Stimulated activated CD4-positive, alpha-beta T cell treated with anti-CD3 and anti-CD28 coated beads, Interleukin-4, amount 100 ng/mL, for 1 hour (primary cell): ENCODE measurements at regions not wholly inside any gene's neighbourhood (a gene's known extent, or its start where the extent isn't known, plus 50 kb on each side); places are given as distances from the start of the nearest gene placed in this dataset.
"Not testable (repeated sequence)": the region's sequence is repeated elsewhere in the genome, so short reads cannot be mapped to it uniquely, and the experiment has no call there.

Experiments
- DNase-seq: peaks from one replicate; pipeline ENCODE4 v3.0.0-alpha.2; 2020

- DNase-seq, result no peak
Observed at GRCh38 chr18:60123031-60123430, 223.2 kb downstream of the PMAIP1 start.

- DNase-seq, result no peak
Observed at GRCh38 chr18:60122339-60122738, 222.5 kb downstream of the PMAIP1 start.

- DNase-seq, result no peak
Observed at GRCh38 chr18:60120231-60120750, 220.5 kb downstream of the PMAIP1 start.

GRCh38 chr18:60117321-60117720 is 217.5 kb downstream of the PMAIP1 start:
- no peak for DNase-seq

- DNase-seq, result no peak
Observed at GRCh38 chr18:60113396-60113795, 213.6 kb downstream of the PMAIP1 start.

- DNase-seq, result no peak
Observed at GRCh38 chr18:60112369-60112768, 212.6 kb downstream of the PMAIP1 start.

- DNase-seq, result no peak
Observed at GRCh38 chr18:60111525-60111924, 211.7 kb downstream of the PMAIP1 start.

- DNase-seq, result no peak
Observed at GRCh38 chr18:60110836-60111235, 211.0 kb downstream of the PMAIP1 start.

- no peak for DNase-seq
Observed at GRCh38 chr18:60100778-60101177, 201.0 kb downstream of the PMAIP1 start.

GRCh38 chr18:60099709-60100108 is 199.9 kb downstream of the PMAIP1 start:
- no peak for DNase-seq

GRCh38 chr18:60096428-60096827 is 196.6 kb downstream of the PMAIP1 start:
- DNase-seq, result no peak

GRCh38 chr18:60092073-60092472 is 192.3 kb downstream of the PMAIP1 start:
- no peak for DNase-seq

- DNase-seq, result no peak
Observed at GRCh38 chr18:60090170-60090569, 190.4 kb downstream of the PMAIP1 start.

- no peak for DNase-seq
Observed at GRCh38 chr18:60082790-60083189, 183.0 kb downstream of the PMAIP1 start.

- DNase-seq, result no peak
Observed at GRCh38 chr18:60082282-60082681, 182.5 kb downstream of the PMAIP1 start.

GRCh38 chr18:60075477-60075876 is 175.7 kb downstream of the PMAIP1 start:
- no peak for DNase-seq

GRCh38 chr18:60070631-60071030 is 170.8 kb downstream of the PMAIP1 start:
- DNase-seq, result no peak

GRCh38 chr18:60069145-60069544 is 169.3 kb downstream of the PMAIP1 start:
- DNase-seq, result no peak

- DNase-seq, result no peak
Observed at GRCh38 chr18:60067426-60068210, 167.8 kb downstream of the PMAIP1 start.

GRCh38 chr18:60066219-60066975 is 166.6 kb downstream of the PMAIP1 start:
- no peak for DNase-seq

- no peak for DNase-seq
Observed at GRCh38 chr18:60064271-60064670, 164.5 kb downstream of the PMAIP1 start.

- not testable (repeated sequence) for DNase-seq
Observed at GRCh38 chr18:60062831-60063230, 163.0 kb downstream of the PMAIP1 start.

- DNase-seq, result no peak
Observed at GRCh38 chr18:60062396-60062795, 162.6 kb downstream of the PMAIP1 start.

GRCh38 chr18:60060578-60060977 is 160.8 kb downstream of the PMAIP1 start:
- DNase-seq, result no peak
